Upper lobe of left lung (tissue), 6 donors: ENCODE measurements at regions not wholly inside any gene's neighbourhood (a gene's known extent, or its start where the extent isn't known, plus 50 kb on each side); places are given as distances from the start of the nearest gene placed in this dataset.

Experiments
- ATAC-seq, 2 donors: fragments of 200-7000 bp; cut with Tn5 transposase; one replicate each; pipeline ENCODE4 v1.9.1; 2022; ENCODE audit warnings: mild to moderate bottlenecking in 2 of 2, moderate library complexity in 2 of 2; ENCODE audit not compliant: low FRiP score in 2 of 2
- DNase-seq, 2 donors: peaks; one replicate each; pipeline ENCODE4 v3.0.0-alpha.2; 2019 to 2020
- H3K27ac ChIP-seq, 4 donors: fragments of 200-600 bp; sonication (generic); one replicate each; pipeline ENCODE4 v1.5.1; 2016 to 2019
- H3K27me3 ChIP-seq, 4 donors: fragments of 200-600 bp; sonication (generic); one replicate each; pipeline ENCODE4 v1.5.1; 2017 to 2019
- H3K36me3 ChIP-seq, 4 donors: fragments of 200-600 bp; sonication (generic); one replicate each; pipeline ENCODE4 v1.5.1; 2016 to 2019
- H3K4me1 ChIP-seq, 4 donors: fragments of 200-600 bp; sonication (generic); one replicate each; pipeline ENCODE4 v1.5.1; 2018 to 2019
- H3K4me3 ChIP-seq, 4 donors: fragments of 200-600 bp; sonication (generic); one replicate each; pipeline ENCODE4 v1.5.1; 2017 to 2019; ENCODE audit warnings: mild to moderate bottlenecking in 2 of 4, moderate library complexity in 1 of 4
- H3K9me3 ChIP-seq, 4 donors: fragments of 200-600 bp; sonication (generic); one replicate each; pipeline ENCODE4 v1.5.1; 2018 to 2019
- CTCF ChIP-seq, 6 experiments: fragments of 450-650 bp in 4 of 6; fragments of 200-600 bp in 2 of 6; sonication (generic) in 2 of 6; IDR thresholded peaks; one replicate each; pipeline ENCODE4 v1.5.1; 2016 to 2019; ENCODE audit warnings: antibody characterized with exemption in 6 of 6
- EP300 ChIP-seq, 4 donors: sonication (generic); formaldehyde crosslinking; IDR thresholded peaks; one replicate each; pipeline ENCODE4 v1.5.1; 2017; ENCODE audit warnings: antibody characterized with exemption in 4 of 4, control low read depth in 2 of 4
- POLR2A ChIP-seq, 4 donors: fragments of 450-650 bp; IDR thresholded peaks; one replicate each; pipeline ENCODE4 v1.5.1; 2016 to 2017; ENCODE audit warnings: antibody characterized with exemption in 4 of 4, mild to moderate bottlenecking in 2 of 4
- POLR2AphosphoS5 ChIP-seq, 2 donors: sonication (generic); formaldehyde crosslinking; IDR thresholded peaks; one replicate each; pipeline ENCODE4 v1.5.1; 2017; ENCODE audit warnings: antibody characterized with exemption in 2 of 2
- WGBS, 2 donors: methylation state at CpG; one replicate each; pipeline ENCODE4 v1.1.5; 2017 to 2018; 5-methylcytosine and 5-hydroxymethylcytosine counted together
- donor health status: DM: no; HTN: no; CAD: no; lungs with moderate emphysema.
- donor health status: DM: no; HTN: yes; CAD: no; lungs with severe emphysema.

GRCh38 chr2:67534745-67535144 lies 137.6 kb downstream of the ETAA1 start:
- WGBS, 2 donors, result 77 to 82% methylated on average over 1 of the region's 1 CpG
- H3K36me3 ChIP-seq, result no peaks in the 10 kb centered on the region
- ATAC-seq (no peak), DNase-seq (no peak)
- no peaks in the 10 kb centered on the region for H3K27me3 ChIP-seq
- no peaks in the 10 kb centered on the region for H3K4me1 ChIP-seq
- H3K9me3 ChIP-seq, result peaks cover 0 to 5% (median 2%) of the 10 kb centered on the region in 4 donors
- no peak overlapping the region for H3K4me3 ChIP-seq
- TF ChIP-seq POLR2AphosphoS5 (IDR thresholded peaks at IDR 0.05) (no peak), POLR2A (IDR thresholded peaks at IDR 0.05) (no peak), CTCF (IDR thresholded peaks at IDR 0.05) (no peak), EP300 (IDR thresholded peaks at IDR 0.05) (no peak)
- no peak overlapping the region for H3K27ac ChIP-seq

GRCh38 chr2:67540962-67541361 lies 143.8 kb downstream of the ETAA1 start:
- no peak for ATAC-seq
- no peaks in the 10 kb centered on the region for H3K27me3 ChIP-seq
- TF ChIP-seq CTCF (IDR thresholded peaks at IDR 0.05) (no peak), POLR2AphosphoS5 (IDR thresholded peaks at IDR 0.05) (no peak), EP300 (IDR thresholded peaks at IDR 0.05) (no peak), POLR2A (IDR thresholded peaks at IDR 0.05) (no peak)
- WGBS, 2 donors, result 90 to 97% methylated on average over 1 of the region's 1 CpG
- no peak for DNase-seq
- no peaks in the 10 kb centered on the region for H3K36me3 ChIP-seq
- H3K4me1 ChIP-seq, result no peaks in the 10 kb centered on the region
- no peak overlapping the region for H3K27ac ChIP-seq
- H3K9me3 ChIP-seq, result peaks cover 0 to 5% (median 2%) of the 10 kb centered on the region in 4 donors
- H3K4me3 ChIP-seq, result no peak overlapping the region

- Histone ChIP-seq H3K27me3 (no peaks in the 10 kb centered on the region), H3K4me3 (no peak overlapping the region), H3K4me1 (no peaks in the 10 kb centered on the region), H3K27ac (no peak overlapping the region), H3K9me3 (no peaks in the 10 kb centered on the region), H3K36me3 (no peaks in the 10 kb centered on the region)
- 45% methylated on average over 2 of the region's 2 CpGs; no CpG with 5 or more reads in 1 of the 2 donors for WGBS, 2 donors
- ATAC-seq, result no peak
- TF ChIP-seq POLR2AphosphoS5 (IDR thresholded peaks at IDR 0.05) (no peak), CTCF (IDR thresholded peaks at IDR 0.05) (no peak), POLR2A (IDR thresholded peaks at IDR 0.05) (no peak), EP300 (IDR thresholded peaks at IDR 0.05) (no peak)
- no peak for DNase-seq
These were observed 147.2 kb downstream of the ETAA1 start for GRCh38 chr2:67544286-67544685.

- TF ChIP-seq EP300 (IDR thresholded peaks at IDR 0.05) (no peak), CTCF (IDR thresholded peaks at IDR 0.05) (no peak), POLR2AphosphoS5 (IDR thresholded peaks at IDR 0.05) (no peak), POLR2A (IDR thresholded peaks at IDR 0.05) (no peak)
- Histone ChIP-seq H3K27me3 (no peaks in the 10 kb centered on the region), H3K9me3 (no peaks in the 10 kb centered on the region), H3K4me3 (no peak overlapping the region), H3K4me1 (no peaks in the 10 kb centered on the region), H3K27ac (no peak overlapping the region), H3K36me3 (no peaks in the 10 kb centered on the region)
- WGBS, 2 donors, result 62 to 69% methylated on average over 5 of the region's 5 CpGs
- DNase-seq (no peak), ATAC-seq (no peak)
These were observed 151.4 kb downstream of the ETAA1 start for GRCh38 chr2:67548317-67549201.

GRCh38 chr2:67559156-67559555 lies 162.0 kb downstream of the ETAA1 start:
- no peak for ATAC-seq

More at GRCh38 chr2:67559156-67559555, 162.0 kb downstream of the ETAA1 start:
- Histone ChIP-seq H3K4me1 (no peaks in the 10 kb centered on the region), H3K36me3 (no peaks in the 10 kb centered on the region), H3K9me3 (no peaks in the 10 kb centered on the region), H3K27ac (no peak overlapping the region), H3K27me3 (no peaks in the 10 kb centered on the region), H3K4me3 (no peak overlapping the region)
- no peak for TF ChIP-seq POLR2AphosphoS5 (IDR thresholded peaks at IDR 0.05)
- no peak for TF ChIP-seq POLR2A (IDR thresholded peaks at IDR 0.05)
- TF ChIP-seq EP300 (IDR thresholded peaks at IDR 0.05), result no peak
- no peak for TF ChIP-seq CTCF (IDR thresholded peaks at IDR 0.05)
- WGBS, 2 donors, result 91 to 93% methylated on average over 3 of the region's 3 CpGs
- DNase-seq, result no peak
